H9 (cell line): ENCODE measurements at regions not wholly inside any gene's neighbourhood (a gene's known extent, or its start where the extent isn't known, plus 50 kb on each side); places are given as distances from the start of the nearest gene placed in this dataset.

Source experiments
- DNase-seq: peaks from one replicate; pipeline ENCODE4 v3.0.0-alpha.2; 2017
- H2AFZ ChIP-seq: one replicate; pipeline ENCODE4 v1.6.1; 2013; ENCODE audit warnings: mild to moderate bottlenecking, low read length, control low read depth, moderate library complexity
- H2AK5ac ChIP-seq: 2 replicates; pipeline ENCODE4 v1.6.1; 2013; ENCODE audit warnings: low read length, control low read depth, mixed read lengths; ENCODE audit not compliant: insufficient read length
- H2BK120ac ChIP-seq: one replicate; pipeline ENCODE4 v1.6.1; 2013; ENCODE audit warnings: low read depth, mild to moderate bottlenecking, low read length, control low read depth, inconsistent platforms; ENCODE audit not compliant: poor library complexity, severe bottlenecking
- H2BK12ac ChIP-seq: 2 replicates; pipeline ENCODE4 v1.6.1; 2013; ENCODE audit warnings: low read length, control low read depth, mixed read lengths, low read depth; ENCODE audit not compliant: insufficient read length
- H2BK15ac ChIP-seq: 2 replicates; pipeline ENCODE4 v1.6.1; 2013; ENCODE audit warnings: low read depth, low read length, control low read depth
- H2BK20ac ChIP-seq: one replicate; pipeline ENCODE4 v1.6.1; 2013; ENCODE audit warnings: low read depth, mild to moderate bottlenecking, low read length, control low read depth, inconsistent platforms; ENCODE audit not compliant: poor library complexity, severe bottlenecking
- H2BK5ac ChIP-seq: 2 replicates; pipeline ENCODE4 v1.6.1; 2013; ENCODE audit warnings: low read length, control low read depth, mixed read lengths; ENCODE audit not compliant: insufficient read length
- H3K14ac ChIP-seq: 2 replicates; pipeline ENCODE4 v1.6.1; 2013; ENCODE audit warnings: low read length, control low read depth; ENCODE audit not compliant: insufficient read depth
- H3K18ac ChIP-seq: 2 replicates; pipeline ENCODE4 v1.6.1; 2013; ENCODE audit warnings: low read depth, mild to moderate bottlenecking, mixed read lengths, low read length, control low read depth; ENCODE audit not compliant: insufficient read length
- H3K23ac ChIP-seq: 2 replicates; pipeline ENCODE4 v1.6.1; 2013; ENCODE audit warnings: low read length, control low read depth, mixed read lengths, low read depth; ENCODE audit not compliant: insufficient read length
- H3K23me2 ChIP-seq: 2 replicates; pipeline ENCODE4 v1.6.1; 2013; ENCODE audit warnings: low read depth, mild to moderate bottlenecking, mixed read lengths, low read length, control low read depth; ENCODE audit not compliant: insufficient read length, poor library complexity, severe bottlenecking
- H3K27ac ChIP-seq: 2 replicates; pipeline ENCODE4 v1.5.1; 2013; ENCODE audit warnings: low read length, control low read depth, mixed read lengths, low read depth; ENCODE audit not compliant: insufficient read length
- H3K27me3 ChIP-seq: 2 replicates; pipeline ENCODE4 v1.6.1; 2013; ENCODE audit warnings: low read length, control low read depth, inconsistent platforms; ENCODE audit not compliant: insufficient read depth
- H3K4ac ChIP-seq: 2 replicates; pipeline ENCODE4 v1.6.1; 2013; ENCODE audit warnings: low read depth, mild to moderate bottlenecking, control low read depth, inconsistent platforms, low read length, moderate library complexity
- H3K4me1 ChIP-seq: 2 replicates; pipeline ENCODE4 v1.6.1; 2013; ENCODE audit warnings: low read length, control low read depth, inconsistent platforms; ENCODE audit not compliant: insufficient read depth
- H3K4me2 ChIP-seq: 2 replicates; pipeline ENCODE4 v1.6.1; 2013; ENCODE audit warnings: low read length, control low read depth, mixed read lengths; ENCODE audit not compliant: insufficient read length, insufficient read depth
- H3K56ac ChIP-seq: 2 replicates; pipeline ENCODE4 v1.6.1; 2013; ENCODE audit warnings: low read depth, mild to moderate bottlenecking, mixed read lengths, low read length, control low read depth; ENCODE audit not compliant: insufficient read length
- H3K79me1 ChIP-seq: 2 replicates; pipeline ENCODE4 v1.6.1; 2013; ENCODE audit warnings: low read depth, mild to moderate bottlenecking, moderate library complexity, low read length, control low read depth, inconsistent platforms; ENCODE audit not compliant: insufficient read depth, poor library complexity, severe bottlenecking
- H3K79me2 ChIP-seq: 2 replicates; pipeline ENCODE4 v1.6.1; 2013; ENCODE audit warnings: low read length, control low read depth, inconsistent platforms; ENCODE audit not compliant: insufficient read depth
- H3K9ac ChIP-seq: 2 replicates; pipeline ENCODE4 v1.6.1; 2013; ENCODE audit warnings: low read length, control low read depth, mixed read lengths; ENCODE audit not compliant: insufficient read length; ENCODE audit errors: extremely low read depth
- H3K9me3 ChIP-seq: one replicate; pipeline ENCODE4 v1.6.1; 2013; ENCODE audit warnings: low read depth, low read length, inconsistent platforms; ENCODE audit not compliant: control insufficient read depth
- H3T11ph ChIP-seq: one replicate; pipeline ENCODE4 v1.6.1; 2013; ENCODE audit warnings: mild to moderate bottlenecking, low read length, control low read depth, inconsistent platforms
- H4K20me1 ChIP-seq: one replicate; pipeline ENCODE4 v1.6.1; 2013; ENCODE audit not compliant: control insufficient read depth, insufficient read length, insufficient read depth
- H4K5ac ChIP-seq: 2 replicates; pipeline ENCODE4 v1.6.1; 2013; ENCODE audit warnings: low read depth, mild to moderate bottlenecking, mixed read lengths, low read length, control low read depth; ENCODE audit not compliant: insufficient read length
- H4K8ac ChIP-seq: replicated peaks from 2 replicates; pipeline ENCODE4 v1.6.1; 2013; ENCODE audit warnings: low read length, control low read depth, mixed read lengths, low read depth; ENCODE audit not compliant: insufficient read length
- H4K91ac ChIP-seq: 2 replicates; pipeline ENCODE4 v1.6.1; 2013; ENCODE audit warnings: low read depth, mild to moderate bottlenecking, moderate library complexity, mixed read lengths, low read length, control low read depth; ENCODE audit not compliant: insufficient read length
- H3K27ac Mint-ChIP-seq, 3 experiments: 2 replicates in 2 of 3; 3 replicates in 1 of 3; pipeline ENCODE4 v1.8.0; 2020 to 2021; ENCODE audit warnings: mixed read lengths in 3 of 3, mild to moderate bottlenecking in 1 of 3, moderate library complexity in 1 of 3
- H3K27me3 Mint-ChIP-seq: 2 replicates; pipeline ENCODE4 v1.8.0; 2021; ENCODE audit warnings: low read depth, mild to moderate bottlenecking, moderate library complexity, mixed read lengths
- H3K36me3 Mint-ChIP-seq, 3 experiments: 2 replicates in 2 of 3; 3 replicates in 1 of 3; pipeline ENCODE4 v1.8.0; 2020 to 2021; ENCODE audit warnings: low read depth in 3 of 3, mixed read lengths in 3 of 3; ENCODE audit not compliant: insufficient read depth in 1 of 3
- H3K4me1 Mint-ChIP-seq, 2 experiments: 2 replicates each; pipeline ENCODE4 v1.8.0; 2020; ENCODE audit warnings: mixed read lengths in 2 of 2
- H3K4me3 Mint-ChIP-seq, 2 experiments: 2 replicates in 1 of 2; 3 replicates in 1 of 2; pipeline ENCODE4 v1.8.0; 2020 to 2021; ENCODE audit warnings: mild to moderate bottlenecking in 2 of 2, mixed read lengths in 2 of 2, moderate library complexity in 1 of 2
- H3K9me3 Mint-ChIP-seq, 2 experiments: 2 replicates in 1 of 2; 3 replicates in 1 of 2; pipeline ENCODE4 v1.8.0; 2020; ENCODE audit warnings: mild to moderate bottlenecking in 2 of 2, mixed read lengths in 2 of 2, moderate library complexity in 1 of 2
- WGBS: extraction: QIAGEN DNeasy Blood & Tissue Kit; methylation state at CpG from one replicate; pipeline ENCODE4 v1.1.7; 2013; ENCODE audit warnings: missing lambda C conversion rate, low lambda C conversion rate, mixed read lengths; ENCODE audit not compliant: insufficient read length; ENCODE audit errors: extremely low coverage; 5-methylcytosine and 5-hydroxymethylcytosine counted together
- TF ChIP-seq, protein P1 (sequence below): fragments of 200-600 bp; sonication (generic); conservative IDR thresholded peaks from 3 replicates; pipeline ENCODE4 v1.8.0; 2021; ENCODE audit warnings: antibody characterized with exemption, mild to moderate bottlenecking

DNA sequence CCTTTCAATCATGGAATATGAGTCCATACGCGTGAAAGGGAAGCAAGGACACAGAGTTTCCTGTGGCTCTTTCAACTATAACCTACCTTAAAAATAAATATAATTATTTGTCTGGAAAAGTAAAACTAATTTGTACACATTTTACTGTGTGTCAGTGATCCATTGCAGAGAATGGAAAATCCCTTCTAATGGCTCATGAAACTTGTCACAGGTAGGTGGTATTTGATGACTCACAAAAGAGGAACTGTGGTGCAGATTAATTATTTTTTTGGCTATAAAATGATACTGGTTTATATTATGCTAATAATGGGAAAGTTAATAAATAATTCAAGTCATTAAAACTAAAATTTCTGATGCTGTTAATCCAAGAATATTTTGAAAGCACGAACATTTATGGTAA, 792.2 kb downstream of the METTL15 start:
- no peaks in the 10 kb centered on the region for H3K27me3 Mint-ChIP-seq
- WGBS: no CpG with 5 or more reads among the region's 3 CpGs

More for the DNA sequence above, 792.2 kb downstream of the METTL15 start:
- no peak overlapping the region for H3K23ac ChIP-seq
- Mint-ChIP-seq H3K4me1 (no peaks in the 10 kb centered on the region), H3K27ac (no peak overlapping the region), H3K9me3 (no peaks in the 10 kb centered on the region), H3K36me3 (no peaks in the 10 kb centered on the region), H3K4me3 (no peak overlapping the region)
- no peak overlapping the region for H2BK15ac ChIP-seq
- no peak overlapping the region for H2BK20ac ChIP-seq
- no peaks in the 10 kb centered on the region for H3K27me3 ChIP-seq
- H3K79me2 ChIP-seq: no peaks in the 10 kb centered on the region
- H2BK120ac ChIP-seq: no peak overlapping the region
- H2AFZ ChIP-seq: no peak overlapping the region
- no peak overlapping the region for H2AK5ac ChIP-seq
- H4K8ac ChIP-seq: no peak overlapping the region
- no peaks in the 10 kb centered on the region for H3K79me1 ChIP-seq
- H4K91ac ChIP-seq: no peak overlapping the region
- H3K14ac ChIP-seq: no peak overlapping the region
- no peak overlapping the region for H3K56ac ChIP-seq
- H3K9me3 ChIP-seq: no peaks in the 10 kb centered on the region
- no peaks in the 10 kb centered on the region for H3K23me2 ChIP-seq
- no peaks in the 10 kb centered on the region for H3K4me1 ChIP-seq
- H4K20me1 ChIP-seq: no peaks in the 10 kb centered on the region
- H2BK12ac ChIP-seq: no peak overlapping the region
- no peak overlapping the region for H3K9ac ChIP-seq
- no peak overlapping the region for H3K4me2 ChIP-seq
- H3T11ph ChIP-seq: no peak overlapping the region
- TF ChIP-seq, protein P1, sequence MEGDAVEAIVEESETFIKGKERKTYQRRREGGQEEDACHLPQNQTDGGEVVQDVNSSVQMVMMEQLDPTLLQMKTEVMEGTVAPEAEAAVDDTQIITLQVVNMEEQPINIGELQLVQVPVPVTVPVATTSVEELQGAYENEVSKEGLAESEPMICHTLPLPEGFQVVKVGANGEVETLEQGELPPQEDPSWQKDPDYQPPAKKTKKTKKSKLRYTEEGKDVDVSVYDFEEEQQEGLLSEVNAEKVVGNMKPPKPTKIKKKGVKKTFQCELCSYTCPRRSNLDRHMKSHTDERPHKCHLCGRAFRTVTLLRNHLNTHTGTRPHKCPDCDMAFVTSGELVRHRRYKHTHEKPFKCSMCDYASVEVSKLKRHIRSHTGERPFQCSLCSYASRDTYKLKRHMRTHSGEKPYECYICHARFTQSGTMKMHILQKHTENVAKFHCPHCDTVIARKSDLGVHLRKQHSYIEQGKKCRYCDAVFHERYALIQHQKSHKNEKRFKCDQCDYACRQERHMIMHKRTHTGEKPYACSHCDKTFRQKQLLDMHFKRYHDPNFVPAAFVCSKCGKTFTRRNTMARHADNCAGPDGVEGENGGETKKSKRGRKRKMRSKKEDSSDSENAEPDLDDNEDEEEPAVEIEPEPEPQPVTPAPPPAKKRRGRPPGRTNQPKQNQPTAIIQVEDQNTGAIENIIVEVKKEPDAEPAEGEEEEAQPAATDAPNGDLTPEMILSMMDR: no peak
- DNase-seq: no peak
- no peak overlapping the region for H2BK5ac ChIP-seq
- H4K5ac ChIP-seq: no peak overlapping the region
- H3K27ac ChIP-seq: no peak overlapping the region
- no peak overlapping the region for H3K4ac ChIP-seq
- no peak overlapping the region for H3K18ac ChIP-seq
